GM12892 (cell line): ENCODE measurements at regions not wholly inside any gene's neighbourhood (a gene's known extent, or its start where the extent isn't known, plus 50 kb on each side); places are given as distances from the start of the nearest gene placed in this dataset.

Experiments used
- POLR2AphosphoS5 ChIP-seq: IDR thresholded peaks from 2 replicates; pipeline ENCODE4 v1.6.1; 2011; ENCODE audit warnings: low read depth, low read length, control low read depth
- TAF1 ChIP-seq: IDR thresholded peaks from 2 replicates; pipeline ENCODE4 v1.6.1; 2011; ENCODE audit warnings: low read depth, mild to moderate bottlenecking, control low read depth, low read length, borderline replicate concordance

DNA sequence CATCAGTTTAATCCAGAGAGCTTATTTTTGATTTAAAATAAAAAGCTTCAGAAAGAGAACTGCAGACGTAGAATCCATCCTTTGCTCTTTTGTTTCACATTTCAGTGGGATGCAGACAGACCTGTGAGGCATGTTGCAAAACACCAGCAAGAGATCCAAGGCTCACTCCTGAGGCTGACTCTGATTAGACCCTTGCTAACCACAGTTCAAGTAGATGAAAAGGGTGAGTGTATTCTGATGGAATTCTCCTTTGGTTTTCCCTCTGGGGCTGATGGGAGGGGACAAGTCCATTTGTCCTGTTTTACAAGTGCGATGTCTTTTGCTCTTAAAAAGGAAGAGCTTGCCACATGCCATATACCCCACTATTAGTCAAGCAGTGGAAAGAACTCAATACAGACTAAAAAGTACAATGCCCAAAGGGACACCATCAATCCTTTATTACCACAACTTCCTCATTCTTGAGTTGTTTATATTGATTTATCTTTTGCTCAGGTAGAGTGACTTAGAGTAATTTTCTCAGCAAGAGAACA lies 772.7 kb downstream of the MAFB start:
- TF ChIP-seq POLR2AphosphoS5: no peak
- no peak for TF ChIP-seq TAF1
